ENCODE measurements at regions not wholly inside any gene's neighbourhood (a gene's known extent, or its start where the extent isn't known, plus 50 kb on each side); places are given as distances from the start of the nearest gene placed in this dataset.
"Not testable (repeated sequence)": the region's sequence is repeated elsewhere in the genome, so short reads cannot be mapped to it uniquely, and the experiment has no call there.

GRCh38 chr1:2949966-2950925 lies 71.0 kb upstream of the ACTRT2 start:
- Histone ChIP-seq H3K27ac (ENCODE audit: low read length) (no peak overlapping the region), H3K27me3 (ENCODE audit: control insufficient read depth, insufficient read depth, low read length) (peaks cover 25% of the 10 kb centered on the region), H3K4me3 (ENCODE audit: low read length) (no peak overlapping the region), H3K36me3 (ENCODE audit: control insufficient read depth, insufficient read depth, low read length) (no peaks in the 10 kb centered on the region), H3K9me3 (replicated peaks; ENCODE audit: control insufficient read depth, low read depth, low read length) (peaks cover 2% of the 10 kb centered on the region), H3K4me1 (ENCODE audit: control insufficient read depth, insufficient read depth, low read length) (peaks cover 20% of the 10 kb centered on the region)
- WGBS (ENCODE audit: insufficient coverage), result 83% methylated on average over 21 of the region's 29 CpGs
- no peak for DNase-seq

- H3K4me3 ChIP-seq (ENCODE audit: low read length), result no peak overlapping the region
- peaks cover 20% of the 10 kb centered on the region for H3K4me1 ChIP-seq (ENCODE audit: control insufficient read depth, insufficient read depth, low read length)
- H3K27ac ChIP-seq (ENCODE audit: low read length), result no peak overlapping the region
- DNase-seq, result no peak
- H3K9me3 ChIP-seq (replicated peaks; ENCODE audit: control insufficient read depth, low read depth, low read length), result peaks cover 2% of the 10 kb centered on the region
- 84% methylated on average over 4 of the region's 5 CpGs for WGBS (ENCODE audit: insufficient coverage)
- peaks cover 25% of the 10 kb centered on the region for H3K27me3 ChIP-seq (ENCODE audit: control insufficient read depth, insufficient read depth, low read length)
- H3K36me3 ChIP-seq (ENCODE audit: control insufficient read depth, insufficient read depth, low read length), result no peaks in the 10 kb centered on the region
Observed at GRCh38 chr1:2950926-2951305, 70.4 kb upstream of the ACTRT2 start.

- Histone ChIP-seq H3K9me3 (replicated peaks; ENCODE audit: control insufficient read depth, low read depth, low read length) (peaks cover 2% of the 10 kb centered on the region), H3K36me3 (ENCODE audit: control insufficient read depth, insufficient read depth, low read length) (no peaks in the 10 kb centered on the region), H3K27ac (ENCODE audit: low read length) (no peak overlapping the region), H3K27me3 (ENCODE audit: control insufficient read depth, insufficient read depth, low read length) (peaks cover 17% of the 10 kb centered on the region), H3K4me3 (ENCODE audit: low read length) (no peak overlapping the region), H3K4me1 (ENCODE audit: control insufficient read depth, insufficient read depth, low read length) (peaks cover 20% of the 10 kb centered on the region)
- DNase-seq, result no peak
- 63% methylated on average over 12 of the region's 14 CpGs for WGBS (ENCODE audit: insufficient coverage)
Observed at GRCh38 chr1:2951856-2952255, 69.4 kb upstream of the ACTRT2 start.

GRCh38 chr1:2952371-2952770 lies 68.9 kb upstream of the ACTRT2 start:
- Histone ChIP-seq H3K36me3 (ENCODE audit: control insufficient read depth, insufficient read depth, low read length) (no peaks in the 10 kb centered on the region), H3K27me3 (ENCODE audit: control insufficient read depth, insufficient read depth, low read length) (peaks cover 12% of the 10 kb centered on the region), H3K9me3 (replicated peaks; ENCODE audit: control insufficient read depth, low read depth, low read length) (peaks cover 2% of the 10 kb centered on the region), H3K4me3 (ENCODE audit: low read length) (no peak overlapping the region), H3K4me1 (ENCODE audit: control insufficient read depth, insufficient read depth, low read length) (peaks cover 20% of the 10 kb centered on the region), H3K27ac (ENCODE audit: low read length) (no peak overlapping the region)
- peak; percentile 35 for DNase-seq
- WGBS (ENCODE audit: insufficient coverage), result 70% methylated on average over 5 of the region's 9 CpGs

- peaks cover 4% of the 10 kb centered on the region for H3K9me3 ChIP-seq (replicated peaks; ENCODE audit: control insufficient read depth, low read depth, low read length)
- peaks cover 20% of the 10 kb centered on the region for H3K4me1 ChIP-seq (ENCODE audit: control insufficient read depth, insufficient read depth, low read length)
- H3K27me3 ChIP-seq (ENCODE audit: control insufficient read depth, insufficient read depth, low read length), result peaks cover 10% of the 10 kb centered on the region
- no peak overlapping the region for H3K4me3 ChIP-seq (ENCODE audit: low read length)
- 76% methylated on average over 5 of the region's 7 CpGs for whole genome bisulfite sequencing (ENCODE audit: insufficient coverage)
- no peak overlapping the region for H3K27ac ChIP-seq (ENCODE audit: low read length)
- DNase-seq, result no peak
- no peaks in the 10 kb centered on the region for H3K36me3 ChIP-seq (ENCODE audit: control insufficient read depth, insufficient read depth, low read length)
Observed at GRCh38 chr1:2952992-2953391, 68.3 kb upstream of the ACTRT2 start.

GRCh38 chr1:2953688-2954285 lies 67.5 kb upstream of the ACTRT2 start:
- Histone ChIP-seq H3K27ac (ENCODE audit: low read length) (no peak overlapping the region), H3K4me3 (ENCODE audit: low read length) (no peak overlapping the region), H3K4me1 (ENCODE audit: control insufficient read depth, insufficient read depth, low read length) (peaks cover 20% of the 10 kb centered on the region), H3K27me3 (ENCODE audit: control insufficient read depth, insufficient read depth, low read length) (peaks cover 2% of the 10 kb centered on the region), H3K36me3 (ENCODE audit: control insufficient read depth, insufficient read depth, low read length) (no peaks in the 10 kb centered on the region), H3K9me3 (replicated peaks; ENCODE audit: control insufficient read depth, low read depth, low read length) (peaks cover 5% of the 10 kb centered on the region)
- DNase-seq, result no peak
- no CpG with 5 or more reads among the region's 2 CpGs for WGBS (ENCODE audit: insufficient coverage)

- Histone ChIP-seq H3K9me3 (replicated peaks; ENCODE audit: control insufficient read depth, low read depth, low read length) (peaks cover 7% of the 10 kb centered on the region), H3K4me1 (ENCODE audit: control insufficient read depth, insufficient read depth, low read length) (peaks cover 15% of the 10 kb centered on the region), H3K4me3 (ENCODE audit: low read length) (no peak overlapping the region), H3K36me3 (ENCODE audit: control insufficient read depth, insufficient read depth, low read length) (no peaks in the 10 kb centered on the region), H3K27ac (ENCODE audit: low read length) (no peak overlapping the region), H3K27me3 (ENCODE audit: control insufficient read depth, insufficient read depth, low read length) (no peaks in the 10 kb centered on the region)
- DNase-seq, result no peak
Observed at GRCh38 chr1:2955652-2956051, 65.6 kb upstream of the ACTRT2 start.

- Histone ChIP-seq H3K27me3 (ENCODE audit: control insufficient read depth, insufficient read depth, low read length) (peaks cover 3% of the 10 kb centered on the region), H3K4me3 (ENCODE audit: low read length) (no peak overlapping the region), H3K36me3 (ENCODE audit: control insufficient read depth, insufficient read depth, low read length) (no peaks in the 10 kb centered on the region), H3K9me3 (replicated peaks; ENCODE audit: control insufficient read depth, low read depth, low read length) (peaks cover 7% of the 10 kb centered on the region), H3K27ac (ENCODE audit: low read length) (no peak overlapping the region), H3K4me1 (ENCODE audit: control insufficient read depth, insufficient read depth, low read length) (peaks cover 13% of the 10 kb centered on the region)
- no CpG with 5 or more reads among the region's 1 CpG for WGBS (ENCODE audit: insufficient coverage)
- no peak for DNase-seq
Observed at GRCh38 chr1:2956576-2956975, 64.7 kb upstream of the ACTRT2 start.

GRCh38 chr1:2957329-2957728 lies 63.9 kb upstream of the ACTRT2 start:
- H3K9me3 ChIP-seq (replicated peaks; ENCODE audit: control insufficient read depth, low read depth, low read length), result peaks cover 7% of the 10 kb centered on the region
- no peak overlapping the region for H3K4me3 ChIP-seq (ENCODE audit: low read length)
- H3K4me1 ChIP-seq (ENCODE audit: control insufficient read depth, insufficient read depth, low read length), result peaks cover 5% of the 10 kb centered on the region
- peaks cover 3% of the 10 kb centered on the region for H3K27me3 ChIP-seq (ENCODE audit: control insufficient read depth, insufficient read depth, low read length)
- no peak for DNase-seq
- H3K27ac ChIP-seq (ENCODE audit: low read length), result no peak overlapping the region
- no peaks in the 10 kb centered on the region for H3K36me3 ChIP-seq (ENCODE audit: control insufficient read depth, insufficient read depth, low read length)

- not testable (repeated sequence) for H3K27me3 ChIP-seq (ENCODE audit: control insufficient read depth, insufficient read depth, low read length); H3K27ac ChIP-seq (ENCODE audit: low read length); H3K36me3 ChIP-seq (ENCODE audit: control insufficient read depth, insufficient read depth, low read length); H3K4me1 ChIP-seq (ENCODE audit: control insufficient read depth, insufficient read depth, low read length); DNase-seq; H3K9me3 ChIP-seq (replicated peaks; ENCODE audit: control insufficient read depth, low read depth, low read length); H3K4me3 ChIP-seq (ENCODE audit: low read length)
- 77% methylated on average over 21 of the region's 21 CpGs for WGBS (ENCODE audit: insufficient coverage)
Observed at GRCh38 chr1:2959881-2960280, 61.4 kb upstream of the ACTRT2 start.
